Uterus (tissue), 2 donors: ENCODE measurements at regions not wholly inside any gene's neighbourhood (a gene's known extent, or its start where the extent isn't known, plus 50 kb on each side); places are given as distances from the start of the nearest gene placed in this dataset.

Experiments used
- POLR2A ChIP-seq, 2 donors: fragments of 450-650 bp; IDR thresholded peaks; one replicate each; pipeline ENCODE4 v1.6.1; 2016; ENCODE audit warnings: antibody characterized with exemption in 2 of 2, mild to moderate bottlenecking in 1 of 2, moderate library complexity in 1 of 2
- TF ChIP-seq, protein P1 (sequence below), 4 experiments: fragments of 200-600 bp in 2 of 4; fragments of 450-650 bp in 2 of 4; sonication (generic) in 2 of 4; IDR thresholded peaks; one replicate each; pipeline ENCODE4 v1.5.1; 2016 to 2019; ENCODE audit warnings: antibody characterized with exemption in 4 of 4, mild to moderate bottlenecking in 2 of 4, moderate library complexity in 1 of 4

- TF ChIP-seq, protein P1, sequence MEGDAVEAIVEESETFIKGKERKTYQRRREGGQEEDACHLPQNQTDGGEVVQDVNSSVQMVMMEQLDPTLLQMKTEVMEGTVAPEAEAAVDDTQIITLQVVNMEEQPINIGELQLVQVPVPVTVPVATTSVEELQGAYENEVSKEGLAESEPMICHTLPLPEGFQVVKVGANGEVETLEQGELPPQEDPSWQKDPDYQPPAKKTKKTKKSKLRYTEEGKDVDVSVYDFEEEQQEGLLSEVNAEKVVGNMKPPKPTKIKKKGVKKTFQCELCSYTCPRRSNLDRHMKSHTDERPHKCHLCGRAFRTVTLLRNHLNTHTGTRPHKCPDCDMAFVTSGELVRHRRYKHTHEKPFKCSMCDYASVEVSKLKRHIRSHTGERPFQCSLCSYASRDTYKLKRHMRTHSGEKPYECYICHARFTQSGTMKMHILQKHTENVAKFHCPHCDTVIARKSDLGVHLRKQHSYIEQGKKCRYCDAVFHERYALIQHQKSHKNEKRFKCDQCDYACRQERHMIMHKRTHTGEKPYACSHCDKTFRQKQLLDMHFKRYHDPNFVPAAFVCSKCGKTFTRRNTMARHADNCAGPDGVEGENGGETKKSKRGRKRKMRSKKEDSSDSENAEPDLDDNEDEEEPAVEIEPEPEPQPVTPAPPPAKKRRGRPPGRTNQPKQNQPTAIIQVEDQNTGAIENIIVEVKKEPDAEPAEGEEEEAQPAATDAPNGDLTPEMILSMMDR (IDR thresholded peaks at IDR 0.05): no peak
- TF ChIP-seq POLR2A (IDR thresholded peaks at IDR 0.05): no peak
These were observed 930.0 kb upstream of the KLHL29 start for GRCh38 chr2:22454826-22455485.
